EL (cell line): ENCODE measurements at regions not wholly inside any gene's neighbourhood (a gene's known extent, or its start where the extent isn't known, plus 50 kb on each side); places are given as distances from the start of the nearest gene placed in this dataset.
"Not testable (repeated sequence)": the region's sequence is repeated elsewhere in the genome, so short reads cannot be mapped to it uniquely, and the experiment has no call there.

Experiments used
- DNase-seq: peaks from one replicate; pipeline ENCODE4 v3.0.0-alpha.2; 2016

DNA sequence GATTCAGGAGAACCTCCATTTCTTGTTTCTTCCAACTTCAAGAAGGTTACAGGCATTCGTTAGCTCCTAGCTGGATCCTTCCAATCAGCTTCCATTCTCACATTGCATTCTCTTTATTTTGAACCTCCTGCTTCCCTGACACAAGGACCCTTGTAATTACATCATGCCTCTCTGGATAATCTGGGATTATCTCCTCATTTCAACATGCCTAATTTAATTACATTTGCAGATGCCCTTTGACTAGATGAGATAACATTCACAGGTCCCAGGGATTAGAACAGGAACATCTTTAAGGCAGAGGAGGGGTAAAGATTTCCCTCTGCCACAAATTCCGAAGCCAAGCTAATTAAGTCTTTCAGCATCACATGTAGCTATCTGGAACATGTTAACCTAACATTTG is 753.8 kb upstream of the PCDH7 start:
- DNase-seq: no peak

DNA sequence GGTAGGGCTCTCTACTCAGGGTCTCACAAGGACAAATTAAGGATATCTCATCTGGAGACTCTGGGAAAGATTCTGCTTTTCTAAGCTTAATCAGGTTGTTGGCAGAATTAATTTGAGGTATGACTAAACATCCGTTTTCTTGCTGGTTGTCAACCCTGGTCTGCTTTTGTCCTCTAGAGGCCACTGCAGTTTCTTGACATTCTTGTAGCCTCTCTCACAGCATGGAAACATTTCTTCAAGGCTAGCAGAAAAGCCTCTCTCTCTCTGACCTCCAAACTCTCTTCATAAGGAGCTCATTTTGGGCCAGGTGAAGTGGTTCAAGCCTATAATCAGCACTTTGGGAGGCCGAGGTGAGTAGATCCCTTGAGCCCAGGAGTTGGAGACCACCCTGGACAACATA is 749.5 kb upstream of the PCDH7 start:
- peak; percentile 58 for DNase-seq

DNA sequence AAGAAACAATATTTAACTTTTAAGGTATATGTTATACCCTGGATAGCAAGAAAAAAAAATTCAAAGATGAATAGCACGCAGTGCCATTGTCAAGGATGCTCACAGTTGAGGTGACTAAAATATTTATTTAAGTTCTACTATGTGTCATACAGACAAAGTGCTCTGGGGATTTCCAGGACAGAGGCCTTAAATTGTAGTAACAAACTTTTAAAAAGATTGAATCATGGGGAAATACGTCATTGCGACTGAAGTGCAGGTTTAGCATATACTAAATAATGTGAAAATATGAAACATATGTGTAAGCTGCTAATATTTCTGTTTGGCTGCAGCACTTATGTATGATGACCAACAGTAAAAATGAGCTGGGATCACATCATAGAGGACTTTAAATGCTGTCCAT is 748.0 kb upstream of the PCDH7 start:
- DNase-seq: peak; percentile 59

DNA sequence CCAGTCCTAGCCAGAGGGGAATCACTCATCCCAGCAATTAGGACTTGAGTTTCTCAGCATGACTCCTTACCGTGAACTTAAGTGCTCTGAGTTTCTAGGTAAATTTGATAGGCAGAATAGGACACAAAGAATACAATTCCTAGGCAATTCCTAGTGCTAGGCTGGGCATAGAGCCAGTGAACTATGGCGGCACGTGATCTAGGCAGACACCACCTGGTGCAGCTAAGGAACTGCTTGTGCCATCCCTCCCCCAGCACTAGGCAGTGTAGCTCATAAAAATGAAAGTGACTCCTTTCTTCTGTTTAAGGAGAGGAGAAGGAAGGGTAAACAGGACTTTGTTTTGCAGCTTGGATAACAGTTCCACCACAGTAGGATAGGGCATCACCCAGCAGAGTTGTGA is 736.3 kb upstream of the PCDH7 start:
- peak; percentile 6 for DNase-seq

DNA sequence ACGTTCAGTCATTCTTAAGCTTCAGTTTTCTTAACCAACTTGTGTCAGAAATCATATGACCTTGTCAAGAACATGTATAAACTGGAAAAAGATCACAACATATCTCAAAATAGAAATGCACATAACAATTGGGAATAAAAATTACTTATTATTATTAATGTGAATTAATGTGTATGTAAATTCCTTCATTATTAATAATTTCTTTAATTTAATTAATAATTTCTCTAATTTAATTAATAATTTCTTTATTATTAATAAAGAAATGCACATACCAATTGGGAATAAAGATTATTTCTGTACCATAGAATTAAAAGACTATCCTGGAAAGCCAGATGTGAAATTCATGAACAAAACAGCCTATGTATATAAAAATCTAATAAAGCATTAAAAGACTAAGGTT is 718.5 kb upstream of the PCDH7 start:
- no peak for DNase-seq

DNA sequence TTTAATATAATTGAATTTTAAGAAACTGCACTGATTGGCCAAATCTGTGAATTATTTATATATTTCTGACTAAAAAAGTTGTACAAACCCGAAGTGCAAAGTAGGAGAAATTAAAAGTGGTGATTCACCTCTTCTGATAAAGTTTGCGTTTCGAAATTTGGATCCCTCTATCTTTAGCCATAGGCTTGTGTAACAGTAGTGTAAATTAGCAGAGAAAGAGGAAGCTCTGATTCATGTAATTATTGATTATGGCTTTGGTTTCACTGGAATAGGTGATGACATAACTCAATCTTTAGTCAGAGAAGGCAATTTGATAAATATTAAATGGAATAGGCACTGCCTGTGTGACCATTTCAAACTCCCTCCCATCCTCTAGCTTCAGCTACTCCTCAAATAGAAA is 717.8 kb upstream of the PCDH7 start:
- DNase-seq: no peak

DNA sequence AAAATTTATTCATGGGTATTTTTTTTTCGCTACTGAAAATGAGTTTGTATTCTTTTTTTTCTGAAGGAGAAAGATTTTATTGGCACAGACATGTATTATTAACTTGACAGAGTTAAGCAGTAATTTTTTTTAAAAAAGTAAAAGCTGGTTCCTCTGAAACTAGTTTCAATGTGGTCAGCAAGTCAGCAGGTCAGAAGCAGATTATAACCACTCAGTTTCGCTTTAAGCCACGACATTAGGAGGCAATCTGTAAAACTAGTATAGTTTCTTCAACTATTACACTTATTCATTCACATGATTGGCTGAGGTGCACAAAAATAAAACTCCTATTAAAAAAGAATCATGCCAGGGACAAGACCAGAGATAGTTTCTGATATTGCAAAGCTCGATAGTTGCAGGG is 714.2 kb upstream of the PCDH7 start:
- no peak for DNase-seq

DNA sequence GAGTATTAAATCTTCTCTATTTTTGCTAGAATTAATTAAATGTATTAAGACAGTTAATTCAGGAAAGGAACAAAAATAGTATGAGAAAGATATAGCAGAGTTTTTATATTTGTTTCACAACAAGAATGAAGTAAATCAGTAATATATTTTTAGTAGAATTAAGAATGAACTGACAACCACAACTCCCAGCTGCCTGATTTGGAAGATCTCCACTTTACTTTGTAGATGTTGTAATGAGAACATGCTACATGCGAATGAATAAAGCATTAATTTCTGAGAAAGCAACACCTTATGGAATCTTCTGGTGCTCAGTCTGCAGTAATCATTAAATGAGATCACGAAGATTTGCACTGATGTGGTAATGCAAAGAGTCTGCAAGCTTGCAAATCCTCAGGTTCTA is 695.6 kb upstream of the PCDH7 start:
- DNase-seq: no peak

DNA sequence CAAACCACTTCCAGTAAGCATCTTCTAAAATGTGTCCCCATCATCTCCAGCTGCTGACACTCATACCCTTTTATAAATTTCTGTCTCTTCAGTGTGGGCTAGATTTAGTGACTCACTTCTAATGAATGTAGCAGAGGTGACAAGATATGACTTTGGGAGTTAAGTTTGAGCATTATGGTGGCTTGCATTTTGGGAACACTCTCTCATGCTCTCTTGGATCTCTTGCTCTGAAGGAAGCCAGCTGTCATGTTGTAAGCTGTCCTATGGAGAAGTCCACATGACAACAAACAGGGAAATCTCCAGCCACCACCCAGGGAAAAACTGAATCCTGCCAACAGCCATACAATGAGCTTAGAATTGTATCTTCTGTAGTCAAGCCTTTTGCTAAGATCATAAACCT is 691.3 kb upstream of the PCDH7 start:
- DNase-seq: peak; percentile 12

DNA sequence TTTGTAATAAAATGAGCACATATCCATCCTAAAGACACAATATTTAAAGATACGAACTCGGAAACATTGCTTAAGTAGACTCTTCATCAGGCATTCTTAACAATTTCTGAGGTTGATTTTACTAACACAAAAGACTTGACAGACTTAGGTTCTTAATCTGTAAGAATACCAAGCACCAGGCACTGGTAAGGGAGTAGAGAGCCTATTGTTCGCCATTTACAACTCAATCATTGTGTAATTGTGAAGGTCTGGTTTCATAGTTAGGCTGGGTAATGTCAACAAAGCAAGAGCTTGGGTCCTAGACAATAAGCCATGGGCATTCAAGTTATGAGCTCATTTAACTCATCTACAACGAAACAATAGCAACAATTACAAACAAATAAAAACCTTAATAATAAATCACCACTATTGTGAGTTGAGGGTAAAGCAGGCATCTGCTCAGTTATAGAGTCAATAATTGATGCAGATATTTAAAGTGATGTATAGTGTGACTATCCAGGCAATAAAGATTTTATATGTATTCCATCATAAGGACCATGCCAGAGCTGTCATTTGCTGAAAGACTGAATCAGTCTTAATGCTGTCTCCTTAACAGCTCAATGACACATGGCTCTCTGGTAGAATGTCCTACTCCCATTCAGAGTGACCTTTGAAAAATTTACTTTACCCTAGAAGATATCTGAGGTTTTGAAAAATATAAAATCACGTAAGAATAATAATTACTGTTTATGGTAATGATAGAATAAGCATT is 664.0 kb upstream of the PCDH7 start:
- DNase-seq: no peak

DNA sequence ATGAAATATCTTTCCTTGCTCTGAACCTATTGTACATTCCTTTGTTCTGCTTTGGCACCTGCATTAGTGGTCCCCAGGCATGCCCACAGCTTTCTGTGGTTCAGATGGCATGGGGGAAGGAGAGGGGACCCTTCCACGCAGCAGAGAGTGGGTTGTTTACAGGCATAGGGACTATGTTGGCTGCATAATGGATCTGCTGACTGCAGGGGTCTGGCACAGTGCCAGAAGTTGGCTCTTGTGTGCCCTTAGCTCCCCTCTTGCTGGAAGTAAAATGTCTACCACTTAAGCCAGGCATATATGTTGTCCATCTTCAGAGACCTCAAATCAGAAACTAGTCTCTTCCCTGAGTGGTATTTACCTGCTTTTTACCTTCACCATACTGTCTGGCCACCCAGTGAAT is 651.9 kb upstream of the PCDH7 start:
- DNase-seq: peak; percentile 3

DNA sequence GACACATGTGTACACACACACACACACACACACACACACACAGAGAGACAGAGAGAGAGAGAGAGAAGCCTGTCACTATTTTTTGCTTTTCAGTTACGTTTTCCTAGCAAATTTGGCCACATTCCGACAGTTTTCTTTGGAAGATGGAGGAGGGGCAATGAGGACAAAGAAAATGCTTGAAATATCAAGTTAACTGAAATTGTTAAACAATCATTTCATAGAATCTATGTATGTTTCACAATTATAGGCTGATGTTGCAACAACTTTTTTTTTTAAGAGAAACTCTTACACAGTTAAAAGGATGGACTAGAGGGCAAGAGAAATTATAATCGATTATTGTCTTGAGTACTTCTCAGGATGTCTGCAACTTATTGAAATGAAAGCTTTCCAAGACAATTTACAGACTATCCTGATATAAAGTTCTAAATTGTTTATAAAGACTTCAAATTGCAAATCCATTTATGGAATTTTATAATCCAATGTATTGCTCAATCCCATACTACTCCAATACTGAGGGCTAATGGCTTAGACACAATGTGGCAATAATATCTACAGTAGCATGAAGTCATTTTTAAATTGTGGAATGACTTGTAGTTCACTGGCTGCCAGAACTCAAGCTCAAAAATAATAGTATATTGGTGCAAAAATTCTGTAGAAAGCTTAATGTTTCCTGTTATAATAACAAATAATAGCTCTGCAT is 647.0 kb upstream of the PCDH7 start:
- DNase-seq: no peak

DNA sequence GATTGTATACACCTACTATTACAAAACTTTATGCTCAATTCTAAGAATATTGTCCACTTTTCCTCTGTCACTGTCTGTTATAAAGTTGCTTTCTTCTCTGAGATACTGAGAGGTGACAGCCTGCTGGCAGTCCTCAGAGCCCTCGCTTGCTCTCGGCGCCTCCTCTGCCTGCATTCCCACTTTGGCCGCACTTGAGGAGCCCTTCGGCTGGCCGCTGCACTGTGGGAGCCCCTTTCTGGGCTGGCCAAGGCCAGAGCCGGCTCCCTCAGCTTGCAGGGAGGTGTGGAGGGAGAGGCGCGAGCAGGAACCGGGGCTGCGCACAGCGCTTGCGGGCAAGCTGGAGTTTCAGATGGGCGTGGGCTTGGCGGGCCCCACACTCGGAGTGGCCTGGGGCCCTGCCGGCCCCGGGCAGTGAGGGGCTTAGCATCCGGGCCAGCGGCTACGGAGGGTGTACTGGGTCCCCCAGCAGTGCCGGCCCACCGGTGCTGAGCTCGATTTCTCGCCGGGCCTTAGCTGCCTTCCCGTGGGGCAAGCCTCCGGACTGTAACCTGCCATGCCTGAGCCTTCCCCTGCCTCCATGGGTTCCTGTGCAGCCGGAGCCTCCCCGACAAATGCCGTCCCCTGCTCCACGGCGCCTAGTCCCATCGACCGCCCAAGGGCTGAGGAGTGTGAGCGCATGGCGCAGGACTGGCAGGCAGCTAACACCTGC is 627.6 kb upstream of the PCDH7 start:
- not testable (repeated sequence) for DNase-seq

DNA sequence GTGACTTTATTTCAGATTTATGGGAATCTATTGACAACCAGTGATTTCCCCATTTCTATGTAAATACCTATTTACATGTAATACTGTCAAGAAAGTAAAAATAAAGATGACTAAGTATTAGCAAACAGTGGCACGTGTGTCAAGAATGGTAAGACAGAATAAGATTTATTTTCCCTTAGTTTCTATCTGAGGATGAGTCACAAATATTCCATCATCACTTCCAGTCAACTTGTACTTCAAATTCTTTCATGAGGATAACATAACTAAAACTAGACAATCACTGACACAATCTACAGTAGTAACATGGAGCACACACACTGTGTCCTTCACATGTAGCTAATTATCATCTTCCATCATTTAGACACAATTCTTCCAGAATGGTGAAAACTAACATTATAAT is 625.3 kb upstream of the PCDH7 start:
- DNase-seq: peak; percentile 53

DNA sequence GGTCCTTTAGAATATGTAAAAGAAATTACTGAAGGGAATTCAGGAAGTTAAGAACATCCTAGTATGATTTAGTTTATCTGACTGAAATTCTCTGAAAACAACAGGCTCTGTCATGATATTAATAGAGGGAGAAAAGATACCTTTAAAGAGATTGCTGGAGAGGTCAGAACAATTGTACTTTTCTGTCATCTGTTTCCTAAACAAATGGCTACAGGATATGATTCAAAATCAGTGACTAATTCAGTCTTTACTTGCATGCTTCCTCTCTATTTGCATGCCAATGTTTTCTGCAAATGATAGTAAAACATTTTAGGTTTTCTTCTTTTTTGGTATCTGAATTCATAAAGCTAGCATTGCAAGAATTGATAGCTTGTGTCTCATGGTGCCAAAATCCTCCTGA is 616.7 kb upstream of the PCDH7 start:
- DNase-seq: peak; percentile 33

DNA sequence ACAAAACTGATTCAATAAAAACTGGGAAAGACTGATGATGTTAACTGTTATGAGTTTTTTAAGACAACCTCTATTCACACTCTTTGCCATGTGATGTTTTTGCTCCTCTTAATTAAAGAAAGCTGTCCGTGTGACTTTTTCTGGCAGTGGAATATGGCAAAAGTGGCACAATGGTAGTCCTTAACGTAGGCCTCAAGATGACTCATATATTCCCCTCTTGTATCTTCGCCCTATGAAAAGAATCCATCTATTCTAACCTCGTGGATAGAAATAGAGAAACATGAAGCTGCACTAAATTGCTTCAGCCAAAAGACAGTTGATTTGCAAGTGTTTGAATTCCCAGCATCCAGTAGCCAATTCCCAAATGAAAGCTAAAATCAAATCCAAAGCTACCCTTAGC is 603.8 kb upstream of the PCDH7 start:
- DNase-seq: no peak

DNA sequence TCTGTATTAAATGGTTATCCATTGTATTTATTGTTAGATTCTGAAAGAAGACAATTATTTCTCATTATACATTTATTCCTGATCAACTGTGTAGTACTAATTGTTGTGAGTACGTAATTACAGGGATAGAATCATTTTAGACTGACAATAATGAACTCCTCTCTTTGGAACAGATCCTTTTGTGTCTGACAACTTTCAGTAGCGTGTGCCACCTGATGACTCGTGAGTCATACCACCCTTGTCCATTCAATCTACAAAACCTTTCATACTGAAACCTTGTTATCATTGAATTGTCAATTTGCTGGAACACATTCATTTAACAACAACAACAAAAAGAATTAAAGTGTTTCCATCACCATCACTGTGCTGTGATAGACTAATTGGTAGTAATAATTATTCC is 602.7 kb upstream of the PCDH7 start:
- DNase-seq: no peak

DNA sequence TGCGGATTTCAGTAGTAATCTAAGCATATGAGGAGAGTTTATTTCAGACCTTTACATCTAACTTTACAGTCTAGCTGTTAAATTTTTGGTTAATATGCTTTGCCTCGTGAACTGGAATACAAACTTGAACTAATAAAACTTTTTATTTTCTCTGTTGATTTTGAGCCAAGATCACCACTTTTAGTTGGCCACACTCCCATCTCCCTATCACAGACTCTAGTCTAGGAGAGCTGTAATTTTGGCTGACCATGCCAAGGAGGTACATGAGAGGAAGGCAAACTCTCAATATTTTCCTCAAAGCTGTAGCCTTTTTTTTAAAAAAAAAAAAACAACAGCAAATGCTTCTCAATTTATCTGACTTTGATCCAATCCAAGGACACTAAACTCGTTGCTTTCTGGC is 597.5 kb upstream of the PCDH7 start:
- DNase-seq: no peak

DNA sequence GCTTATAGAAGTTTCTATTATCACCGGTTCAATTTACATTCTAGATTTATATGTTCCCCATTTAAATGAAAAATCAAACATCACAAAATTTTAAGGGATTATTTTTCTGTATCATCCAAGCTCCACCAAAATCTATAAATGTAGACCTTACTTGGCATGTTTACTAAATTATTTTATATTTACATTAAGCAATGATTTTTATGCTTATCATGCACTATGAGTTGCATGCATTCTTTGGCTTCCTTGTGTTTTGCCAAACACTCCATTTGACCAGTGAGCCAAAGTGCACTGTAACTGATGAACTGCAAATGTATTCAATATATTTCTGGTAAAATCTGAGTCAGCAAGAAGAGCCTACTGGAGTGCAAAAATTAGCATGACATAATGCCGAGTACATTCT is 595.5 kb upstream of the PCDH7 start:
- not testable (repeated sequence) for DNase-seq

DNA sequence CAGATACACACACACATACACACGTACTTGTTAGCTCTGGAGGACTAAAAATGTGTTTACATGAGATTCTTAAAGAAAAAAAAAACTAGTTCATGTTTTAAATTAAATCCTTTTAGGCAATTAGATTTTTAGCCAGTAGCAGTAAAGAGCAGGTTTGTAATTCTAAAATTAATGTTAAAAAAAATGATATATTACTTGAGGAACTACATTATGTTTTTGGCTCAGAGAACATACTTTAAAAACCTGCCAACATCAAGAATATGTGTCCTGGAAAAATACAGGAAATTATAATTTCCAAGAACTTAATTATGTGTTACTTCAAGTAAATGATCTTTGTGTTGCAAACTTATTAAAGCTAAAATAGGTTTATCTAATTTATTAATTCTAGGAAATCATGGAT is 594.3 kb upstream of the PCDH7 start:
- no peak for DNase-seq

DNA sequence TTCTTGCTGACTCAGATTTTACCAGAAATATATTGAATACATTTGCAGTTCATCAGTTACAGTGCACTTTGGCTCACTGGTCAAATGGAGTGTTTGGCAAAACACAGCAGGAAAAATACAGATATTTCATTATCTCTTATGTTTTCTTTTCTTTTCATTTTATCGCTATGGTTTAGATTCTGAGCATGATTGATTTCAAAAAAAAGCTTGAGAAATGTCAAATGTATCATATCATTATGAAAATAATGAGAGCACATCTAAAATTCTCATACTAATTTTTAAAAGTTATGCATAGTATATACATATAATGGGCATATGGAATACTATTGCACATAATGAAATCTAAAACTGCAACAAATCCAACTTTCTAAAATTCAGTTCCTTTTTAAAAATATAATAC is 593.8 kb upstream of the PCDH7 start:
- no peak for DNase-seq

DNA sequence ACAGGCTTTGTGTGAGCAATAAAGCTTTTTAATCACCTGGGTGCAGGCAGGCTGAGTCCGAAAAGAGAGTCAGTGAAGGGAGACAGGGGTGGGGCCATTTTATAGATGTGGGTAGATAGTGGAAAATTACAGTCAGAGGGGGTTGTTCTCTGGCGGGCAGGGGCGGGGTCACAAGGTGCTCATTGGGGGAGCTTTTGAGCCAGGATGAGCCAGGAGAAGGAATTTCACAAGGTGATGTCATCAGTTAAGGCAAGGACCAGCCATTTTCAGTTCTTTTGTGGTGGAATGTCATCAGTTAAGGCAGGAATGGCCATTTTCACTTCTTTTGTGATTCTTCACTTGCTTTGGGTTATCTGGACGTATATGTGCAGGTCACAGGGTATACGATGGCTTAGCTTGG is 571.3 kb upstream of the PCDH7 start:
- DNase-seq: not testable (repeated sequence)

DNA sequence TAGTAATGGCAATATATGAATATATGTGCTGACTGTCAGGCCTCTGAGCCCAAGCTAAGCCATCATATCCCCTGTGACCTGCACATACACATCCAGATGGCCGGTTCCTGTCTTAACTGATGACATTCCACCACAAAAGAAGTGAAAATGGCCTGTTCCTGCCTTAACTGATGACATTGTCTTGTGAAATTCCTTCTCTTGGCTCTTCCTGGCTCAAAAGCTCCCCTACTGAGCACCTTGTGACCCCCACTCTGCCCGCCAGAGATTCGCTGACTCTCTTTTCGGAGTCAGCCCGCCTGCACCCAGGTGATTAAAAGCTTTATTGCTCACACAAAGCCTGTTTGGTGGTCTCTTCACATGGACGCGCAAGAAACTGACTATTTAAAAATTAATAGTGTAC is 570.6 kb upstream of the PCDH7 start:
- DNase-seq: not testable (repeated sequence)

DNA sequence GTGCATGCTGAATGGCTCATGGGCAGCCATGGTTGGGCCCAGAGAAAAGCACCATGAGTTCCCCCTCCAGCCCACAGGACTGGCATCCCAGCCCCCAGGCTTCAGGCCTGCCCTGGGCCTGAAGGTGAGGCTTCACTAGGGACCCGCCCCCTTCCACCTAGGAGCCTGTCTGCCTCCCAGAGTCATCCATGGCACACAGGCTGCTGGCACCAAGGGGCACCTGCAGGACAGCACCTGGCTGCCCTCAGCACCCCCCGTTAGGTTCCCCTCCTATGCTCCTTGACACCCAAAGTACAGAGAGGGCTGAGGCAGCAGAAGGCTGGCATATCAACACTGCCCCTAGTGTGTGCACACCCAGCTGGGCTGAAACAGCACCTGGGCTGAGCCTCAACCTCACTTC is 566.7 kb upstream of the PCDH7 start:
- no peak for DNase-seq
